ENCODE measurements at regions not wholly inside any gene's neighbourhood (a gene's known extent, or its start where the extent isn't known, plus 50 kb on each side); places are given as distances from the start of the nearest gene placed in this dataset.
"Not testable (repeated sequence)": the region's sequence is repeated elsewhere in the genome, so short reads cannot be mapped to it uniquely, and the experiment has no call there.

DNA sequence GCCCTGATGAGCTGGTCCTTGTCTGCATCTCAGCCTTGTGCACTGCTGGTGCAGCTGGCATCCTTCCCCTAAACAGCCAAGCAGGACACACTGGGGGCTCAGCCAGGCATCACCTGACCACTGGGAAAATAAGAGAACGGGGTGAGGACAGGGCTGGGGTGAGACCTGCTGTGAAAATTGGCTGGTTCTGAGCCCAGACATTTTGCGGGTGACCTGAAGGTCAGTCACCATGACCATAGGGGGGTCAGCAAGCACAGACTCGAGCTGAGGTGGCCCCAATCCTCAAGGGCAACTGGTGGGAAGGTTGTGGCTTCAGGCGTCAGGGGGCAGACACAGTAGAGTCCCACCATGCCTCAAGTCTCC lies 144.9 kb upstream of the TWIST2 start:
- DNase-seq: no peak

DNA sequence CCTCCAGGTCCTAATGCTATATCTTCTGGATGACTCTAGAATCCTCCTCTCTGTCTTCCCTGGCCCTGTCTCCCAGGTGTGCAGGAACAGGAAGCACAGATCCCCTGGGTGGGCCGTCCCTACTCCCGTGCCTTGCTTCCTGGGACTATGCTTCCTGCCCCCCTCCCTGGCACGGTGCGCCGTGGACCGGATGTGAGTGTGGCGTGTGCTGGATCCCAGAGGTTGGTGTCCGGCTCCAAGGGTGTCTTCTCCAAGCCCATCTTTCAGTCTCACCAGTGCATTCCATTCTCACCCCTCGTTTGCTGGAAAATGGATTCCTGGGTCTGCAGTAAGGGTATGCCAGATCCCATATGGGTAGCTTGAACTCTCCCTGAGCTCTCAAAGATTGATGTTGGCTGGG lies 144.4 kb upstream of the TWIST2 start:
- DNase-seq: no peak

DNA sequence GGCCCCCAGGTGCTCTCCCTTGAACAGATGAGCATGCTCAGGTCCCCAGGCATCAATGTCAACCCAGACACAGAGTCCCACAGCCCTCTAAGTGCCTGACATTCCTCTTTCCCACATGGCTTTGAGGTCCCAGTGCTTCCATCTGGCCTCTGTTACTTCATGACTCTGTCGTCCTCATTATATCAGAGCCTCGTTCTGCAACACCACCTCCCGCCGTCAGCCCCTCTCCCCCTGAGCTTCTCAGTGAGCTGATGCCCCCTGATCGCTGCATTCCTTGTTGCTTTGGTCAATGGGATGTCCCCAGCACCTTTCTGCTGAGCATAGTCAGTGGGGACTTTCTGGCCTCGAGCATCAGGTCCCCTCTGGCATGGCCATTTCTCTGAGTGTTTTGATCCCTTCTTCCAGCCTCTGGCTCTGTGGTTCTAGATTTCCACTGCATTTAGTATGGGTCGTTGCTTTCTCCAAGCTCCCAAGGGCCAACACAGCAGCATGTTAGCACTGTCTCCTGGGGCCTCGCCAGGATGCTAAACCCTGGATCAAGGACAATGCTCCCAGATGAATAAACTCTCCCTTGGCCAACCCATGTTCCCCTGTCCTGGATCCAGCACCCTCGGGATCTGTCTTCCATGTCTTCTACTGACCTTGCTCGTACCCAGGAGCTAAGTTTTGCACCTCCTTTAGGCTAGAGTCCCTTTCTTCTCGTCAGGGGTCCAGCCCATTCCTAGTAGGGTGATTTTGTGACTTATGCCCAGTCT lies 143.2 kb upstream of the TWIST2 start:
- no peak for DNase-seq

DNA sequence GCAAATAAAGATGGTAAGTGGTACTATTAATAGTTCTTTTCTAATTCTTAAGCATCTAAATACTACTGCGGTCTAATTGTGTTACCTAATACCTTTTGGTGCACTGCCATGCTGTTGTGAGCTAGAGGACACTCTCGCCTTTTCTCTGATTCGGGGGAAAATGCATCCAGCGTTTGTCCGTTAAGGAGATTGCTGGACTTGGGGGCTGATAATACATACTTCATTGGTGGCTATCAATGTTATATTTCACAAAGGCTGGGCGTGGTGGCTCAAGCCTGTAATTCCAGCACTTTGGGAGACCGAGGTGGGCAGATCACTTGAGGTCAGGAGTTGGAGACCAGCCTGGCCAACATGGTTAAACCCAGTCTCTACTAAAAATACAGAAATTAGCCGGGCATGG lies 141.7 kb upstream of the TWIST2 start:
- no peak for DNase-seq

DNA sequence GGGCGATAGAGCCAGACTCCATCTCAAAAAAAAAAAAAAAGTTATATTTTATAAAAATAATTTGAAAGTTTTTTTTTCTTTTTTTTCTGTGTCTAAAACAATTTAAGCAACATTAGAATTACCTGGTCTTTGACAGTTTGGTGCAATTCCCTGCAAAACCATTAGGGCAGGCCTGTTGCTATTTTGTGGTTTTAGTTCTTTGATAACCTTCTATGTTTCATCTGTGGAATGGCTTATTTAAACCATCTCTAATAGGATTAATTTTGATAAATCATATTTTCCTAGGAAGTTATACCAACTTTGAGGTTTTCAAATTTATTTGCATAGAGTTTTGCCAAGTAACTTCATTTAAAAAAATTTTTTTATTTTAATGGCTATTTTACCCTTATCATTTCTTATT lies 141.2 kb upstream of the TWIST2 start:
- DNase-seq: no peak

DNA sequence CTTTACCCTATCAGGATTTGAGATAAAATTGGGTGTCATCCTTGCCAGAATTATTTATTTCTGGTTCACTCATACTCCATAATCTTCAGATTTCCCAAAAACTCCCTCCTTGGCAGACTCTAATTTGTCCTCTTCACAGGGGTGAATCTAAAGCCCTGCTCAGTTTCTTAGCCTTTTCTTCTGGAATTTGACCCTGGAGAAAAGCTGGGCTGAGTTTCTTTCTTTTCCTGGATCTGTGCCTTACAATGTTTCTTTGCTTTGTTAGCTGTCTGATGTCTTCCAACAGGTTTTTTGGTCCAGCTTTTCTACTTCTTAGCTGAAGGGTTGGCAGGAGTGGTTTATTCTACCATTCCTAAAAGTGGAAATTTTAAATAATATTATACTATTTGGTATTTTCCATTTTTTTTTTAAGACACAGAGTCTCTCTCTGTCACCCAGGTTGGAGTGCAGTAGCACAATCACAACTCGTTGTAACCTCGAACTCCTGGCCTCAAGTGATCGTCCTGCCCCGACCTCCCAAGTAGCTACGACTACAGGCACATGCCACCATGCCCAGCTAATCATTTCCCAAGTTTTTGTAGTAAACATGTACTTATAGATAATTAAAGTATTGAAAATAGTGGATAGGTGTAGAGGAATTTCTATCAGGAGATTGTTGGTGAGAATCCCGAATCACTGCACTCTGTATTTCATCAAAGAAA lies 138.4 kb upstream of the TWIST2 start:
- DNase-seq: no peak

DNA sequence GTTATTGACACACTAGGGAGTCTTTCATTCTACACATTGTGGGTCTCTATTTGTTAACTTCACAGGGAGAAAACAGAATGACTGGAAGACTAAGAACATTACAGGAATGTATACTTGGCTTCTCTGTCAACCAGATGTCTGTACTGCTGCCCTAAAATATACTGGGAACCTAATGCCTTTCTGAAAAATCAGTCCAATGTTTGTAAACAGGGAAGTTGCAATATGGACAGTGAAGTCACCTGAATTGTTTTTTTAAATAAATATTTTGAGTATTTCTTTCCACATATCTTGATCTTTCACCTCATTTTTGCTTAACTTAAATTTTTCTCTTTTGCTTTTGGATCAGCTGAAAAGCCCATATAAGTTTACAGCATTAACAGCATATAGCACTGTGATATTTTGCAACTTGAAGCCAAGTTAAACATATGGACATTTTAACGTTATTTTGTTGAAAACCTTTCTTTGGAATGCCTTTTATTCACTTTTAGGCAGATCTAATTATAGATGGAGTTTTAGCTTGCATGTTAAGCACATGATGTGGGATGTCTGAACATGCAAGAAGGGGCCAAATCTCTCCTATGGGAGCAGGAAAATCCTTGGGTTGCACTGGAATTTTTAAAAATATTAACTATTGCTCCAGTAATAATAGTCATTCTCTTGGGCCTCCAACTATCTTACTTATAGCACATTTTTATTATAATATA lies 137.7 kb upstream of the TWIST2 start:
- DNase-seq: no peak

DNA sequence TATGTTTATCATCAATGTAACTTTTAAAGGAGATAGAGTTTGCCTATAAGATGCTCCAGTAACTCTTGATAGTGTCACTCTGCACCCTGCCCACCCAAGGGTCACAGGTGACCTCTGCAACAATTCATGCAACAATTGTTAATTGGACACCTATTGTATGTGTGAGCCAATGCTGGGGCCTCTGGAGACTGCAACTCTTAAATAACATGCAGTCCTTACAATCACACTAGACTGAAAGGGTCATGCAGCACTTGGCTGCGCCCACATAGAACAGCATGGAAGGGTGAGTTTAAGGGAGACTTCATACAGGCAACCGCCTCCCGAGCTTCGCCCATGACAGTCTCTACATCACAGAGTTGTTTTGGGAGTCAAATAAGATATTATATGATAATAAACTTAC lies 137.1 kb upstream of the TWIST2 start:
- no peak for DNase-seq

DNA sequence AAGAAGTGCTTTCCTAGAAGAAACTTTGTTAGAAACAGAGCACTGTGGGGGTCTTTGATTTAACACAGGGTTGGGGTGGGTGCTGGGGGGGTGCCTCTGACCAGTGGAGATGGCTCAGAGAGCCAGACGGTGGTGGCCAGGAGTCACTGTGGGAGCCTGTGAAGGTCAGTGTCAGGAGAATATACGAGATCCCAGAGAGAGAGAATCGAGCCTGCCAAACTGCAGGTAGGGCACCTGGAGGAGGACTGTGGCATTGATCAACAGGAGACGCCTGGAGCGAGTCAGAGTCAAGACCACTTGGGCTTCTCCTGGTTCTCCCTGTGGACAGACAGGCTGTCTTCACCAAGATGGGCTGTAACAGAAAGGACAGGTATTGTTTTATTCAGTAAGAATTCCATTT lies 136.5 kb upstream of the TWIST2 start:
- DNase-seq: no peak

DNA sequence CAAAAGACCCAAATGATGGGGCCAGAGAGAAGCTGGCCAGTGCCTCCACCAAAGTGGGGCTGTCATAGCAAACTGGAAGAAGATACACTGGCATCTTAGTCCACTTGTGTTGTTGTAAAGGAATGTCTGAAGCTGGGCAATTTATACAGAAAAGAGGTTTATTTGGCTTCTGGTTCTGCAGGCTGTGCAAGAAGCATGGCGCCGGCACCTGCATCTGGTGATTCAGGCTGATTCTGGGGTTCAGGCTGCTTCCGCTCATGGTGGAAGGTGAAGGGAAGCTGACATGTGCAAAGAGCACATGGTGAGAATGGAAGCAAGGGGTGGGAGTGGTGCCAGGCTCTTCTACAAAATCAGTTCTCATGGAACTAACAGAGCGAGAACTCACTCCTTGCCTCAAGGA lies 135.9 kb upstream of the TWIST2 start:
- DNase-seq: no peak

DNA sequence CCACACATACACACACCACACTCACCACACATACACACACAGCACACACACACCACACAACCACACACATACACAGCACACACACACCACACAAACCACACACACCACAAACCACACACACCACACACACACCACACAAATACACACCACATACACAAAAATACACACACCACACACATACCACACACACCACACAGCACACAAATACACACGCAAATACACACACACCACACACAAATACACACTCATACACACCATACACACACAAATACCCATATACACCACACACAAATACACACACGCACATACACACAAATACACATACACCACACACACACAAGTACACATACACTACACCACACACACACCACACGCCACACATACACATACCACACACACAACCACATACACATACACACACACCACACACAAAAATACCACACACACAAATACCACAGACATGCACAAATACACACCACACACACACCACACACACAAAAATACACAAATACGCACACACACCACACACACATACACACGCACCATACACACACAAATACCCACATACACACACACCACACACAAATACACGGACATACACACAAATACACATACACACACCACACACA lies 134.6 kb upstream of the TWIST2 start:
- DNase-seq: no peak

DNA sequence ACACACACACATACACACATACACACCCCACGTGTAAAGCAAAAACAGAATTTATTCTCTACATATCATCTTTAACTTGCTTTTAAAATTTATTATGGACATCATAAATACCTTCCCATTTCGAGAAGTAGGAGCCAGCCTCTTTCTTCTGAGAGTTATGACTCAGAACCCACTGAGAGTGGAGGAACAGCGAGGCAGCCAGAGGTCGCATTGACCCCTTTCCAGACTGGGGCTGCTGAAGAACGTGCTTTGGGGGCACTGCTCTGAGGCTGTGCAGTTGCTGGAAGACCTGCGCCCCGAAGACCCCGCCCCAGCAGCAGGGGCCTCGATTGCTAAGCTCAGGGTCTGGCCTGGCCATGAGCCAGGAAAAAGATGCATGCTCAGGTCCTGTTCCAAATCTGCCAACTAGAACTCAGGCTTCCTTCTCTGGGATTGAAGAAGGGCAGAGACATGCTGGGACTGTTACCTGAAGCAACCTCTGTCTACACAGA lies 133.8 kb upstream of the TWIST2 start:
- DNase-seq: no peak

DNA sequence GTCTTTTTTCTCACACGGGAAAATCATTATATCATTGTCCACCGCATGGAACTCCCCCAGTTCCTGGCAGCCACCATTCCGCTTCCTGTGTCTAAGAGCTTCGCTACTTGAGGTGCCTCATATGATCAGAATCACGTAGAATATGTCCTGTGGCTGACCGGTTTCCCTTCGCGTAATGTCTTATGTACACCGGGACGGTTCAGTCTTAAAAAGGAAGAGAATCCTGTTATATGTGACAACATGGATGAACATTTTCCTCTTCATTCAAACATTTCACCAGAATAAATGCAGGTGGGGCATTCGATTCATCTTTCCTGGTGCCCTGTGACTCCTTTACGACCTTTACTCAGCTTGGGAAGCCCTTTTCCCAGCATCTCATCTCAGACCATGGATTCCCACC lies 131.7 kb upstream of the TWIST2 start:
- DNase-seq: no peak

DNA sequence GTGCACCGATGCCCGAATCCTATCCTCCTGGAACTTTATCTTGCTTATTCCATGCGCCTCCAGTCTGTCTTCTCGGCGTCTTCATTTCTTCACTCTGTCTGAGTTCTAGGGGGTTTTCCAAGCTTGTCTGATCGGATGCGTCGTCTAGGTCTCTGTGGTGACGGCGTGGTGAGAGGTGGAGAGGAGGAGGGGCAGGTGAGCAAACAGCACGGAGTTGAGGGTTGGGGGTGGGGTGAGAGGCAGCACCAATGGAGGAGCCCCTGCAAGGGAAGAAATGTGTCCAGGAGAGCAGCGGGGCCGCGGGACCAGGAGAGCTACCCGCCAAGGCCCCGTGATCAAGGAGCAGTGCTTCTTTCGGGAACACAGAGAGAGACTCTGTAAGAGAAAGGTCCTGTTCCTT lies 131.3 kb upstream of the TWIST2 start:
- no peak for DNase-seq

DNA sequence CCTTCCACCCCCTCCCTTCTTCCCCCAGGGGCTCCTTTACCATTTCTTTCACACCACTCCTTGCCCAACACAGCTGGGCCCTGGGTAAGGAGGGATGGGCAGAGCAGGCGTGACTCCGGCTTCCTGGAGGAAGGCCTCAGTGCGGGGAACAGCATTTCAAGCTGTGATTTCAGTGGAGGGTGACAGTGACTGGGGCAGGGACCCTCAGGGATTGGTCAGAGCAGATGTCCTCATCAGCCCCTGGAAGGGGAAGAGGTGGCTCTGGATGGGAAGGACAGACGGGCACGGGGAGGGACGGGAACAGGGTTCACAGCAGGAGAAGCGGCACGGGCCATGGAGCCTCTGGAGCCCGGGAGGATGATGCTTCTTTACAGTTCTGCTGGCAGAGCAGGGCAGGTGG lies 130.8 kb upstream of the TWIST2 start:
- DNase-seq: no peak

DNA sequence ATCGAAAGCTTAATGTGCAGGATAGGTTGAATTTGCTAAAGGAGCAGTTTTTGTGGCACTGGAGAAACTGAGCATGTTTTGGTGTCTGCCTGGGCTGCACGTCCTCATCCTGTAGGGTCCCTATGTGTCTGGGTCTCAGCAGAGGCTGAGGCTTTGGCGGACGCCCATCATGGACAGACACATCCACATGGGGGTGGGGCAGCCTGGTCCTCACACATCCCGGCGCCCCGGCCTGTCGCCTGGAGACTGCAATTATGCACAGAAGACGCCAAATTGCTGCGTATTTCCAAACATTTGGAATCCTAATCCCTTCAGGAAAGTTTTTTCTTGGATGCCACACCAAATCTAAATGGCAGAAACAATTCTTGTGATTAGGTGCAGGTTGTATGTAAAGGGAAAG lies 128.2 kb upstream of the TWIST2 start:
- DNase-seq: no peak

DNA sequence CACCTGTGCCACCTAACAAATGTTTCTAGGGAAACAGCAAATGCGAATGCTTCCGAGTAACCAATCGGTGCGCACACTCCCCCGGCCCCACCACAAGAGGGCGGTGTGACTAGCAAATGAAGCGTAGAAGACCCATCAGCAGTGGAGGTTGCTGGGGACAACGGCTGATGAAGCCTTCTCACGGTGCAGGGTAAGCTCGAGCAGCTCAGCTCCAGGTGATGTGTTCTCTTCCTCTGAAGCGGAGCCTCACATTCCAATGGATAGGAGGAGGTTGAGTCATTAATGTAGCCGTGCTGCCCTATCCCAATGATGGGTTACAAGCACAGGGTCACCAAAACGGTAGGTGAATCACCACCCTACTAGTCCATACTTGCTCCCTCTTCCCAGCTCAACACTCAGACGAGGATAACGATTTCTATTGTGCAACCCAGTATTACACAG lies 127.6 kb upstream of the TWIST2 start:
- peak; percentile 55 for DNase-seq

DNA sequence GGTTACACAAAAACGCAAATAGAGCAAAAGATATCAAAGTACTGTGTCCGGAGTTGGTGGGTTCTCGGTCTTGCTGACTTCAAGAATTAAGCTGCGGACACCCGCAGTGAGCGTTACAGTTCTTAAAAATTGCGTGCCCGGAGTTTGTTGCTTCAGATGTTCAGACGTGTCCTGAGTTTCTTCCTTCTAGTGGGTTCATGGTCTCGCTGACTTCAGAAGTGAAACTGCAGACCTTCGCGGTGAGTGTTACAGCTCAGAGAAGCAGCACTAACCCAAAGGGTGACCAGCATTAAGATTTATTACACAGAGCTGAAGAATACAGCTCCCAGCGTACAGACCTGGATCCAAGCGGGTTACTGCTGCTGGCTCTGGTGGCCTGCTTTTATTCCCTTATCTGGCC lies 125.7 kb upstream of the TWIST2 start:
- DNase-seq: no peak

DNA sequence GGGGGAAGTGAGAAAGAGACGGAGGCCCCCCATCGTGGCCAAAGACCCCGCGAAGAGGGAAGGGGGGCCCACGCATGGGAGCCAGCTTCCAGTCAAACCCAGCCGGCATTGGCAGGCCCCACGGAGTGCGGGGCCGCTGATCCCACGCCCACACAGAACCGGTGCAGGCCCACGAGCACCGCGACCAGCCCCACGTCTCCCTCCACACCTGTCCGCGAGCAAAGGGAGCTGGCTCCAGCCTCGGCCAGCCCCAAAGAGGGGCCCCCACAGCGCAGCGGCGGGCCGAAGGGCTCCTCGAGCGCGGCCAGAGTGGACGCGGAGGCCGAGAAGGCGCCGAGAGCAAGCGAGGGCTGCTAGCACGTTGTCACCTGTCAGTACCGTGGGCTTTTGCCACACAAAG lies 125.0 kb upstream of the TWIST2 start:
- DNase-seq: no peak

DNA sequence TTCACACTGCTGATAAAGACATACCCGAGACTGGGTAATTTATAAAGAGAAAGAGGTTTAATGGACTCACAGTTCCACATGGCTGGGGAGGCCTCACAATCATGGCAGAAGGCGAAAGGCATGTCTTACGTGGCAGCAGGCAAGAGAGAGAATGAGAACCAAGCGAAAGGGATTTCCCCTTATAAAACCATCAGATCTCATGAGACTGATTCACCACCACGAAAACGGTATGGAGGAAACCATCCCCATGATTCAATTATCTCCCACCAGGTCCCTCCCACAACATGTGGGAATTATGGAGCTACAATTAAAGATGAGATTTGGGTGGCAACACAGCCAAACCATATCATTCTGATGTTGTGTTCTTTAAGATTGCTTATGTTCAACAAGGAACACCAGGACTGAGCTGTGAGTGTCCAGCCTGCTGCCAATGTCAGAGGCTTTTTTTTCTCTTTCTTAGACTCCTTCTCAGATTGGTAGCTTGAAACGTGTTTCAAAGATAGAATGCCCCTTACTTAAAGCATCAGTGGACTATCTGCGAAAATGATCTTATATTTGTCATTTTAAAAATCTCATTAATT lies 124.1 kb upstream of the TWIST2 start:
- DNase-seq: not testable (repeated sequence)

DNA sequence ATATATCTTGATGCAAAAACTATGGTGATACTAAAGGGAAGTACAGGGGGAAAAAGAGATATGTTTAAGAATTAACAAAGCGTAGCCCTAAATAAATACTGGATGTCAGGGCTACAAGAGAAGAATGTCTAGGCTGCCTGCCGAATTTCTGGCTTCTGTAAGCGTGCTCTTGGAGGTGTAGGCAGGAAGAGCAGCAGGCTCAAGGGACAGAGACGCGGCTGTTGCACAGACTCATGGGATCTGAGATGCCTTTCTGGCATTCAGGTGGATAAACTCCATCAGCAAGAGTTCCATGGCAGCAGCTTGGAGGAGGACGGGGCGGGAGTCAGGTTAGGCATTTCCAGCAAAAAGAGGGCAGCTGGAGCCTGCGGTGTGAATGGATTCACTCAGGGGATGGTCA lies 123.2 kb upstream of the TWIST2 start:
- DNase-seq: no peak

DNA sequence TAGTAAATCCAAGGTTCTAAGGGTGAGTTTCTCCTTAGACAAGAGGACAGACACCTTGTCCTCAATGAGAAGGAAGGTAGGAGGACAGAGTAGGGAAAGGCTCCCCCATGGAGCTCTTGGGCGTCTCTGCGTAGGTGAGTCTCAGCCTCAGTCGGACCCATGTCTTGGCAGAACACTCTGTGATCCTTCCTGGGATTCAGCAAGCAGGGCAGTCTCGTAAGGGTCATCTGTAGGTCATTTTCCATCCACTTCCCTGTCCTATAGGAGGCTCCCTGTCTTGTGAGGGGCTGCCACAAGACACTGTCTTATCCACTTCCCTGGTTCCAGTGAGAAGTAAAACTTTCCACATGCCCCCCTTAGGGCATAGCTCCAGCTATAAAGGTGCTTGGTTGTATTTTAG lies 122.6 kb upstream of the TWIST2 start:
- no peak for DNase-seq
